ENCODE measurements at regions not wholly inside any gene's neighbourhood (a gene's known extent, or its start where the extent isn't known, plus 50 kb on each side); places are given as distances from the start of the nearest gene placed in this dataset.

GRCh38 chr3:88542916-88543315 lies 393.2 kb downstream of the C3orf38 start:
- H3K9ac ChIP-seq (ENCODE audit: low read depth, low read length) = no peak overlapping the region

DNA sequence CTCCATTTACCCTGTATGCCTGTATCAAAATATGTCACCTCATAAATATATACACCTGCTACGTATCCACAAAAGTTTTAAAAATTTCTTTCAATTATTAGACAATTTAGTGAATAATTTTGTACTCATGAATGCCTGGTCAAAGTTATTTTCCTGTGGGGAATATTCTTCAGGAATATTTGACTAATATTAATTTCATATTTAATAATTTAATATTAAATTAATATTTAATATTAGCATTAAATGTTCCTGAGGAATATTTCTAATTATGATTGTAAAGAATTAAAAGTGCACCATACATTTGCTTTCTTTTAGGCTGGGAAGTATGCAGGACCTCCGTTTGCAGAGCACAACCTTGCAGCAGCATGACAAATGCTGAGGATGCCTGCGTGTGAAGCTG lies 422.7 kb downstream of the C3orf38 start:
- no peak overlapping the region for H3K9ac ChIP-seq (ENCODE audit: low read depth, low read length)
- no peak overlapping the region for H3K27ac ChIP-seq (ENCODE audit: low read depth, low read length)
- H3K4me3 ChIP-seq (ENCODE audit: low read depth, low read length) = no peak overlapping the region
- no peaks in the 10 kb centered on the region for H3K4me1 ChIP-seq (ENCODE audit: control insufficient read depth, insufficient read depth, low read length)
- no peaks in the 10 kb centered on the region for H3K36me3 ChIP-seq (ENCODE audit: control insufficient read depth, insufficient read depth, low read length)
- H3K27me3 ChIP-seq (ENCODE audit: control insufficient read depth, insufficient read depth, low read length) = no peaks in the 10 kb centered on the region
- H3K9me3 ChIP-seq (ENCODE audit: control insufficient read depth, insufficient read depth, low read length) = no peaks in the 10 kb centered on the region

More at GRCh38 chr3:88542916-88543315, 393.2 kb downstream of the C3orf38 start:
- no peaks in the 10 kb centered on the region for H3K27me3 ChIP-seq (ENCODE audit: control insufficient read depth, insufficient read depth, low read length)
- H3K4me3 ChIP-seq (ENCODE audit: low read depth, low read length) = no peak overlapping the region
- 0 out of 2 replicates have a peak, but pooled peaks cover 8% of the 10 kb centered on the region for H3K4me1 ChIP-seq (ENCODE audit: control insufficient read depth, insufficient read depth, low read length)
- no peak overlapping the region for H3K27ac ChIP-seq (ENCODE audit: low read depth, low read length)
- no peaks in the 10 kb centered on the region for H3K36me3 ChIP-seq (ENCODE audit: control insufficient read depth, insufficient read depth, low read length)
- H3K9me3 ChIP-seq (ENCODE audit: control insufficient read depth, insufficient read depth, low read length) = peaks cover 9% of the 10 kb centered on the region; the same call in 1 of the 2 replicates

- Histone ChIP-seq H3K27ac (ENCODE audit: low read depth, low read length) (no peak overlapping the region), H3K27me3 (ENCODE audit: control insufficient read depth, insufficient read depth, low read length) (no peaks in the 10 kb centered on the region), H3K4me3 (ENCODE audit: low read depth, low read length) (no peak overlapping the region), H3K36me3 (ENCODE audit: control insufficient read depth, insufficient read depth, low read length) (no peaks in the 10 kb centered on the region), H3K9me3 (ENCODE audit: control insufficient read depth, insufficient read depth, low read length) (no peaks in the 10 kb centered on the region), H3K4me1 (ENCODE audit: control insufficient read depth, insufficient read depth, low read length) (no peaks in the 10 kb centered on the region), H3K9ac (ENCODE audit: low read depth, low read length) (no peak overlapping the region)
Observed at GRCh38 chr3:88573472-88573871, 423.7 kb downstream of the C3orf38 start.

- H3K9me3 ChIP-seq (ENCODE audit: control insufficient read depth, insufficient read depth, low read length) = no peaks in the 10 kb centered on the region
- no peaks in the 10 kb centered on the region for H3K27me3 ChIP-seq (ENCODE audit: control insufficient read depth, insufficient read depth, low read length)
- H3K27ac ChIP-seq (ENCODE audit: low read depth, low read length) = no peak overlapping the region
- no peak overlapping the region for H3K9ac ChIP-seq (ENCODE audit: low read depth, low read length)
- no peak overlapping the region for H3K4me3 ChIP-seq (ENCODE audit: low read depth, low read length)
- H3K36me3 ChIP-seq (ENCODE audit: control insufficient read depth, insufficient read depth, low read length) = no peaks in the 10 kb centered on the region
- no peaks in the 10 kb centered on the region for H3K4me1 ChIP-seq (ENCODE audit: control insufficient read depth, insufficient read depth, low read length)
Observed at GRCh38 chr3:88574146-88574545, 424.4 kb downstream of the C3orf38 start.

GRCh38 chr3:88584451-88584850 lies 434.7 kb downstream of the C3orf38 start:
- Histone ChIP-seq H3K36me3 (ENCODE audit: control insufficient read depth, insufficient read depth, low read length) (no peaks in the 10 kb centered on the region), H3K27me3 (ENCODE audit: control insufficient read depth, insufficient read depth, low read length) (no peaks in the 10 kb centered on the region), H3K4me1 (ENCODE audit: control insufficient read depth, insufficient read depth, low read length) (peaks cover 10% of the 10 kb centered on the region), H3K27ac (ENCODE audit: low read depth, low read length) (no peak overlapping the region), H3K4me3 (ENCODE audit: low read depth, low read length) (no peak overlapping the region), H3K9ac (ENCODE audit: low read depth, low read length) (no peak overlapping the region), H3K9me3 (ENCODE audit: control insufficient read depth, insufficient read depth, low read length) (no peaks in the 10 kb centered on the region)

DNA sequence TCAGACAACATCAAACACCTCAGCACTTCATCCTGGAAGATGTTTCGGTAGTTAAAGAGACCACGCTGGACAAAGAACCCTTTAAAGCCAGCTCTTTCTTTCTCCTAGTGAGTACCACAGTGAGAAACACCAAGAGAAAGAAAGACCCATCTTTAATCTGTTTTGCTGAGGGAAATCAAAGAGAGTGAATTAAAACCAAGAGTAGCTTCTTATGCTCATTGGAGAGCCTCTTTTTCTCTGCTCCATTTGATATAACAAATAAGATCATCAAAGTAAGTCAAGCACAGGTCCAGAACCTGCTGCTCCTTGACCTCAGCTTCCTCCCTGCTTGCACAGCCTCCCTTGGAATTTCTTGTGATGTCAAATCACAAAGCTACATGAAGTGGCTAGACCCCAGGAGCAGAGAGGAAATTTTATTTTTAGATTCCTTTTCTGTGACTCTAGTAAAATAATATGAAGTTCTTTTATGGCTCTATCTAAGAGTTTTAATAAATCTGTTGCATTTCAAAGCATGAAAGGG lies 436.4 kb downstream of the C3orf38 start:
- no peak overlapping the region for H3K9ac ChIP-seq (ENCODE audit: low read depth, low read length)
- no peak overlapping the region for H3K27ac ChIP-seq (ENCODE audit: low read depth, low read length)
- H3K27me3 ChIP-seq (ENCODE audit: control insufficient read depth, insufficient read depth, low read length) = no peaks in the 10 kb centered on the region
- H3K4me3 ChIP-seq (ENCODE audit: low read depth, low read length) = no peak overlapping the region
- no peaks in the 10 kb centered on the region for H3K9me3 ChIP-seq (ENCODE audit: control insufficient read depth, insufficient read depth, low read length)
- no peaks in the 10 kb centered on the region for H3K36me3 ChIP-seq (ENCODE audit: control insufficient read depth, insufficient read depth, low read length)
- peaks cover 21% of the 10 kb centered on the region for H3K4me1 ChIP-seq (ENCODE audit: control insufficient read depth, insufficient read depth, low read length)

GRCh38 chr3:88589138-88589537 lies 439.4 kb downstream of the C3orf38 start:
- Histone ChIP-seq H3K4me3 (ENCODE audit: low read depth, low read length) (no peak overlapping the region), H3K9me3 (ENCODE audit: control insufficient read depth, insufficient read depth, low read length) (no peaks in the 10 kb centered on the region), H3K9ac (ENCODE audit: low read depth, low read length) (no peak overlapping the region)

GRCh38 chr3:88595026-88595425 lies 445.3 kb downstream of the C3orf38 start:
- Histone ChIP-seq H3K9ac (ENCODE audit: low read depth, low read length) (no peak overlapping the region), H3K9me3 (ENCODE audit: control insufficient read depth, insufficient read depth, low read length) (no peaks in the 10 kb centered on the region), H3K36me3 (ENCODE audit: control insufficient read depth, insufficient read depth, low read length) (no peaks in the 10 kb centered on the region), H3K27me3 (ENCODE audit: control insufficient read depth, insufficient read depth, low read length) (no peaks in the 10 kb centered on the region), H3K4me1 (ENCODE audit: control insufficient read depth, insufficient read depth, low read length) (peaks cover 5% of the 10 kb centered on the region; the same call in 1 of the 2 replicates), H3K4me3 (ENCODE audit: low read depth, low read length) (no peak overlapping the region), H3K27ac (ENCODE audit: low read depth, low read length) (no peak overlapping the region)

More at GRCh38 chr3:88589138-88589537, 439.4 kb downstream of the C3orf38 start:
- peaks cover 21% of the 10 kb centered on the region for H3K4me1 ChIP-seq (ENCODE audit: control insufficient read depth, insufficient read depth, low read length)
- H3K36me3 ChIP-seq (ENCODE audit: control insufficient read depth, insufficient read depth, low read length) = no peaks in the 10 kb centered on the region
- no peak overlapping the region for H3K27ac ChIP-seq (ENCODE audit: low read depth, low read length)
- H3K27me3 ChIP-seq (ENCODE audit: control insufficient read depth, insufficient read depth, low read length) = no peaks in the 10 kb centered on the region

DNA sequence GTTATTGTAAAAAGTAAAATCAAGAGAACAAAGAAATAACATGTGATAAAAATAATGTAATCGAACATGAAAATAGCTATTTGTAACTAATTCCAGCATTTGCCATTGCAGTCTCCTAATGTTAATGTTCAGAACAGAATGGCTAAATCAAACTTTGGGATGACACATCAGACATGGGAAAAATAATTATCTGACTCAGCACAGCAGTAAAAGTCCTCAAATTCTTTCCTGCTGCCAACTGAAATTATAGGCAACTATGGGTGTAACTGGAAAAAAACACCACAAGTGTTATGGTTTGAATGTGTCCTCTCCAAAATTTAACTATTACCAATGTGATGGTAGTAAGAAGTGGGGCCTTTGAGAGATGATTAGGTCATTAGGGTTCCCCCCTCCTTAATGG lies 446.7 kb downstream of the C3orf38 start:
- H3K4me3 ChIP-seq (ENCODE audit: low read depth, low read length) = no peak overlapping the region
- H3K9ac ChIP-seq (ENCODE audit: low read depth, low read length) = no peak overlapping the region
- H3K4me1 ChIP-seq (ENCODE audit: control insufficient read depth, insufficient read depth, low read length) = no peaks in the 10 kb centered on the region
- no peak overlapping the region for H3K27ac ChIP-seq (ENCODE audit: low read depth, low read length)
- no peaks in the 10 kb centered on the region for H3K36me3 ChIP-seq (ENCODE audit: control insufficient read depth, insufficient read depth, low read length)
- no peaks in the 10 kb centered on the region for H3K27me3 ChIP-seq (ENCODE audit: control insufficient read depth, insufficient read depth, low read length)
- no peaks in the 10 kb centered on the region for H3K9me3 ChIP-seq (ENCODE audit: control insufficient read depth, insufficient read depth, low read length)

DNA sequence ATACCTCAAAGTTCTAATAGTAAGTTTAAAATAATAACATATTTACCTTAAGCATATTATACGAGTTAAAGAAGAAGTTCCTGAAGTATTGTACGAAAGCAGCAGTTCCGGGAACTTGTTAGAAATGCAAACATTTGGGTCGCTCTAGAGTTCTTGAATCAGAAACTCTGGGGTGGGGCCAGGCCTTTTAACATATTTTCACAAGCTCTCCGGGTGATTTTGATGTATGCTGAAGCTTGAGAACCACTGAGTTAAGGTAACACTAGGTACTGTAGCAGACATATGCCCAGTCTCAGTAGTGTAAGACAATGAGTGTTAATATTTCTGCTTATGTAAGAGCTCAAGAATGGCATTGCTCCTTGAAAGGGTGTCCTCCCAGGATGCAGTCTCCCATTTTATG lies 461.1 kb downstream of the C3orf38 start:
- Histone ChIP-seq H3K4me1 (ENCODE audit: control insufficient read depth, insufficient read depth, low read length) (no peaks in the 10 kb centered on the region), H3K4me3 (ENCODE audit: low read depth, low read length) (no peak overlapping the region), H3K9ac (ENCODE audit: low read depth, low read length) (no peak overlapping the region), H3K36me3 (ENCODE audit: control insufficient read depth, insufficient read depth, low read length) (no peaks in the 10 kb centered on the region), H3K27ac (ENCODE audit: low read depth, low read length) (no peak overlapping the region), H3K27me3 (ENCODE audit: control insufficient read depth, insufficient read depth, low read length) (no peaks in the 10 kb centered on the region), H3K9me3 (ENCODE audit: control insufficient read depth, insufficient read depth, low read length) (no peaks in the 10 kb centered on the region)

GRCh38 chr3:88611826-88612326 lies 462.1 kb downstream of the C3orf38 start:
- no peaks in the 10 kb centered on the region for H3K9me3 ChIP-seq (ENCODE audit: control insufficient read depth, insufficient read depth, low read length)
- H3K4me3 ChIP-seq (ENCODE audit: low read depth, low read length) = no peak overlapping the region
- H3K4me1 ChIP-seq (ENCODE audit: control insufficient read depth, insufficient read depth, low read length) = no peaks in the 10 kb centered on the region
- H3K27ac ChIP-seq (ENCODE audit: low read depth, low read length) = no peak overlapping the region
- H3K27me3 ChIP-seq (ENCODE audit: control insufficient read depth, insufficient read depth, low read length) = no peaks in the 10 kb centered on the region
- H3K36me3 ChIP-seq (ENCODE audit: control insufficient read depth, insufficient read depth, low read length) = no peaks in the 10 kb centered on the region
- no peak overlapping the region for H3K9ac ChIP-seq (ENCODE audit: low read depth, low read length)
